ENCODE measurements at regions not wholly inside any gene's neighbourhood (a gene's known extent, or its start where the extent isn't known, plus 50 kb on each side); places are given as distances from the start of the nearest gene placed in this dataset.

DNA sequence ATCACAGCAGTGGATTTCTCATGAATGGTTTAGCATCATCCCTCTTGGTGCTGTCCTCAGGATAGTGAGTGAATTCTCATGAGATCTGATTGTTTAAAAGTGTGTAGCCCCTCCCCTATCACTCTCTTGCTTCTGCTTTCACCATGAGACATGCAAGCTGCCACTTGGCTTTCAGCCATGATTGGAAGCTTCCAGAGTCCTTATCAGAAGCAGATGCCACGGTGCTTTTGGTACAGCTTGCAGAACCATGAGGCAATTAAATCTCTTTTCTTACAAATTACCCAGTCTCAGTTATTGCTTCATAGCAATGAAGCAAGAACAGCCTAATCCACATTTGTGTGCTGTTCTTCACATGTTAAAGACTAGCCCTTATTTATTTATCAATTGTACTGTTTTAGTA, 495.2 kb upstream of the EPHA6 start:
- TF ChIP-seq CTCF (conservative IDR thresholded peaks at IDR 0.05 in 1 of 2, IDR thresholded peaks at IDR 0.05 in 1 of 2; ENCODE audit: low read depth in 1 of 2, low read length in 2 of 2) (no peak), EZH2 (IDR thresholded peaks at IDR 0.05; ENCODE audit: low read length, missing control alignments) (no peak)
